ENCODE measurements at regions not wholly inside any gene's neighbourhood (a gene's known extent, or its start where the extent isn't known, plus 50 kb on each side); places are given as distances from the start of the nearest gene placed in this dataset.
A peak's percentile ranks its signal among the peaks of the same experiment; 100 is the strongest.

GRCh38 chr9:22582221-22582620 lies 135.6 kb downstream of the DMRTA1 start:
- Histone ChIP-seq H3K4me1 (ENCODE audit: control insufficient read depth, insufficient read depth, low read length) (no peaks in the 10 kb centered on the region), H3K9me3 (ENCODE audit: control insufficient read depth, low read length) (no peaks in the 10 kb centered on the region), H3K27ac (ENCODE audit: low read length) (no peak overlapping the region), H3K27me3 (ENCODE audit: control insufficient read depth, insufficient read depth) (no peaks in the 10 kb centered on the region), H3K4me3 (ENCODE audit: low read length) (no peak overlapping the region)
- DNase-seq, result no peak
- ATAC-seq, result no peak
- intact Hi-C loops (cut with DNase I), result no loop called here

GRCh38 chr9:22588918-22589317 lies 142.3 kb downstream of the DMRTA1 start:
- no peak overlapping the region for H3K4me3 ChIP-seq (ENCODE audit: low read length)
- intact Hi-C loops (cut with DNase I), result no loop called here
- WGBS, result 76% methylated on average over 5 of the region's 5 CpGs
- no peaks in the 10 kb centered on the region for H3K9me3 ChIP-seq (ENCODE audit: control insufficient read depth, low read length)
- DNase-seq (no peak), ATAC-seq (no peak)
- no peaks in the 10 kb centered on the region for H3K27me3 ChIP-seq (ENCODE audit: control insufficient read depth, insufficient read depth)
- H3K27ac ChIP-seq (ENCODE audit: low read length), result no peak overlapping the region
- no peaks in the 10 kb centered on the region for H3K4me1 ChIP-seq (ENCODE audit: control insufficient read depth, insufficient read depth, low read length)

- no peaks in the 10 kb centered on the region for H3K4me1 ChIP-seq (ENCODE audit: control insufficient read depth, insufficient read depth, low read length)
- H3K4me3 ChIP-seq (ENCODE audit: low read length), result no peak overlapping the region
- H3K9me3 ChIP-seq (ENCODE audit: control insufficient read depth, low read length), result no peaks in the 10 kb centered on the region
- ATAC-seq (no peak), DNase-seq (no peak)
- 90% methylated on average over 1 of the region's 1 CpG for WGBS
- intact Hi-C loops (cut with DNase I), result no loop called here
- no peak overlapping the region for H3K27ac ChIP-seq (ENCODE audit: low read length)
- H3K27me3 ChIP-seq (ENCODE audit: control insufficient read depth, insufficient read depth), result no peaks in the 10 kb centered on the region
Observed at GRCh38 chr9:22590336-22591033, 143.9 kb downstream of the DMRTA1 start.

- Histone ChIP-seq H3K4me1 (ENCODE audit: control insufficient read depth, insufficient read depth, low read length) (no peaks in the 10 kb centered on the region), H3K27ac (ENCODE audit: low read length) (no peak overlapping the region), H3K9me3 (ENCODE audit: control insufficient read depth, low read length) (no peaks in the 10 kb centered on the region), H3K27me3 (ENCODE audit: control insufficient read depth, insufficient read depth) (no peaks in the 10 kb centered on the region), H3K4me3 (ENCODE audit: low read length) (no peak overlapping the region)
- ATAC-seq (no peak), DNase-seq (no peak)
- intact Hi-C loops (cut with DNase I), result no loop called here
- 82% methylated on average over 3 of the region's 3 CpGs for WGBS
Observed at GRCh38 chr9:22595805-22596204, 149.2 kb downstream of the DMRTA1 start.

GRCh38 chr9:22617156-22617555 lies 170.5 kb downstream of the DMRTA1 start:
- Histone ChIP-seq H3K9me3 (ENCODE audit: control insufficient read depth, low read length) (no peaks in the 10 kb centered on the region), H3K27ac (ENCODE audit: low read length) (no peak overlapping the region), H3K4me3 (ENCODE audit: low read length) (no peak overlapping the region), H3K27me3 (ENCODE audit: control insufficient read depth, insufficient read depth) (no peaks in the 10 kb centered on the region), H3K4me1 (ENCODE audit: control insufficient read depth, insufficient read depth, low read length) (no peaks in the 10 kb centered on the region)
- intact Hi-C loops (cut with DNase I), result no loop called here
- ATAC-seq, result no peak
- no peak for DNase-seq
- WGBS, result 59% methylated on average over 2 of the region's 2 CpGs

GRCh38 chr9:22622815-22623214 lies 176.2 kb downstream of the DMRTA1 start:
- no peak overlapping the region for H3K27ac ChIP-seq (ENCODE audit: low read length)
- WGBS, result 59% methylated on average over 1 of the region's 1 CpG
- no peak for DNase-seq
- ATAC-seq, result peak in 1 of 2 donors; percentile 69
- H3K4me3 ChIP-seq (ENCODE audit: low read length), result no peak overlapping the region
- H3K9me3 ChIP-seq (ENCODE audit: control insufficient read depth, low read length), result no peaks in the 10 kb centered on the region
- intact Hi-C loops (cut with DNase I), result no loop called here
- no peaks in the 10 kb centered on the region for H3K4me1 ChIP-seq (ENCODE audit: control insufficient read depth, insufficient read depth, low read length)
- H3K27me3 ChIP-seq (ENCODE audit: control insufficient read depth, insufficient read depth), result no peaks in the 10 kb centered on the region

GRCh38 chr9:22623236-22623635 lies 176.6 kb downstream of the DMRTA1 start:
- ATAC-seq (no peak), DNase-seq (no peak)
- no peaks in the 10 kb centered on the region for H3K9me3 ChIP-seq (ENCODE audit: control insufficient read depth, low read length)
- no peak overlapping the region for H3K27ac ChIP-seq (ENCODE audit: low read length)
- no peaks in the 10 kb centered on the region for H3K27me3 ChIP-seq (ENCODE audit: control insufficient read depth, insufficient read depth)
- H3K4me1 ChIP-seq (ENCODE audit: control insufficient read depth, insufficient read depth, low read length), result no peaks in the 10 kb centered on the region
- H3K4me3 ChIP-seq (ENCODE audit: low read length), result no peak overlapping the region
- intact Hi-C loops (cut with DNase I), result no loop called here
- 23% methylated on average over 3 of the region's 3 CpGs for WGBS

GRCh38 chr9:22625540-22625939 lies 178.9 kb downstream of the DMRTA1 start:
- Histone ChIP-seq H3K4me1 (ENCODE audit: control insufficient read depth, insufficient read depth, low read length) (no peaks in the 10 kb centered on the region), H3K27ac (ENCODE audit: low read length) (no peak overlapping the region), H3K27me3 (ENCODE audit: control insufficient read depth, insufficient read depth) (no peaks in the 10 kb centered on the region), H3K9me3 (ENCODE audit: control insufficient read depth, low read length) (no peaks in the 10 kb centered on the region), H3K4me3 (ENCODE audit: low read length) (no peak overlapping the region)
- ATAC-seq (no peak), DNase-seq (no peak)
- 85% methylated on average over 4 of the region's 4 CpGs for WGBS
- intact Hi-C loops (cut with DNase I), result no loop called here

- no peaks in the 10 kb centered on the region for H3K9me3 ChIP-seq (ENCODE audit: control insufficient read depth, low read length)
- H3K27me3 ChIP-seq (ENCODE audit: control insufficient read depth, insufficient read depth), result no peaks in the 10 kb centered on the region
- H3K4me3 ChIP-seq (ENCODE audit: low read length), result no peak overlapping the region
- no peak overlapping the region for H3K27ac ChIP-seq (ENCODE audit: low read length)
- ATAC-seq, result no peak
- no peak for DNase-seq
- intact Hi-C loops (cut with DNase I), result no loop called here
- no peaks in the 10 kb centered on the region for H3K4me1 ChIP-seq (ENCODE audit: control insufficient read depth, insufficient read depth, low read length)
Observed at GRCh38 chr9:22643541-22643940, 196.9 kb downstream of the DMRTA1 start.

GRCh38 chr9:22645893-22646292 lies 199.3 kb downstream of the DMRTA1 start:
- no peak overlapping the region for H3K27ac ChIP-seq (ENCODE audit: low read length)
- no peaks in the 10 kb centered on the region for H3K27me3 ChIP-seq (ENCODE audit: control insufficient read depth, insufficient read depth)
- 58% methylated on average over 2 of the region's 2 CpGs for whole genome bisulfite sequencing
- no peak overlapping the region for H3K4me3 ChIP-seq (ENCODE audit: low read length)
- intact Hi-C loops (cut with DNase I), result no loop called here
- no peak for DNase-seq
- no peaks in the 10 kb centered on the region for H3K4me1 ChIP-seq (ENCODE audit: control insufficient read depth, insufficient read depth, low read length)
- H3K9me3 ChIP-seq (ENCODE audit: control insufficient read depth, low read length), result no peaks in the 10 kb centered on the region
- ATAC-seq, result peak; percentile 41 to 53

- Histone ChIP-seq H3K27me3 (ENCODE audit: control insufficient read depth, insufficient read depth) (no peaks in the 10 kb centered on the region), H3K4me1 (ENCODE audit: control insufficient read depth, insufficient read depth, low read length) (no peaks in the 10 kb centered on the region), H3K9me3 (ENCODE audit: control insufficient read depth, low read length) (no peaks in the 10 kb centered on the region), H3K27ac (ENCODE audit: low read length) (no peak overlapping the region), H3K4me3 (ENCODE audit: low read length) (no peak overlapping the region)
- intact Hi-C loops (cut with DNase I), result no loop called here
- DNase-seq (no peak), ATAC-seq (peak; percentile 79 to 93)
- 29% methylated on average over 2 of the region's 2 CpGs for WGBS
Observed at GRCh38 chr9:22649384-22649783, 202.8 kb downstream of the DMRTA1 start.

GRCh38 chr9:22650145-22650544 lies 203.5 kb downstream of the DMRTA1 start:
- Histone ChIP-seq H3K4me3 (ENCODE audit: low read length) (no peak overlapping the region), H3K27ac (ENCODE audit: low read length) (no peak overlapping the region), H3K9me3 (ENCODE audit: control insufficient read depth, low read length) (no peaks in the 10 kb centered on the region), H3K27me3 (ENCODE audit: control insufficient read depth, insufficient read depth) (no peaks in the 10 kb centered on the region), H3K4me1 (ENCODE audit: control insufficient read depth, insufficient read depth, low read length) (no peaks in the 10 kb centered on the region)
- 72% methylated on average over 3 of the region's 3 CpGs for WGBS
- ATAC-seq (no peak), DNase-seq (no peak)
- intact Hi-C loops (cut with DNase I), result no loop called here
